DND-41 (cell line): ENCODE measurements at regions not wholly inside any gene's neighbourhood (a gene's known extent, or its start where the extent isn't known, plus 50 kb on each side); places are given as distances from the start of the nearest gene placed in this dataset.

ENCODE experiments used
- ATAC-seq: fragments of 200-7000 bp; cut with Tn5 transposase; 3 replicates; pipeline ENCODE4 v1.9.1; 2021; ENCODE audit warnings: low read depth; ENCODE audit not compliant: insufficient read depth
- DNase-seq: peaks from one replicate; pipeline ENCODE4 v3.0.0-alpha.2; 2020
- H2AFZ ChIP-seq: 2 replicates; pipeline ENCODE4 v1.6.0; 2012; ENCODE audit warnings: low read depth, low read length
- H3K27ac ChIP-seq: 2 replicates; pipeline ENCODE4 v1.5.1; 2012; ENCODE audit warnings: low read length, inconsistent platforms
- H3K27me3 ChIP-seq: fragments of 200-600 bp; sonication (generic); 2 replicates; pipeline ENCODE4 v1.6.0; 2012; ENCODE audit warnings: low read length, mild to moderate bottlenecking, inconsistent platforms; ENCODE audit not compliant: insufficient read depth, poor library complexity
- H3K36me3 ChIP-seq: 2 replicates; pipeline ENCODE4 v1.5.1; 2012; ENCODE audit warnings: low read length, inconsistent platforms; ENCODE audit not compliant: insufficient read depth
- H3K4me1 ChIP-seq: 2 replicates; pipeline ENCODE4 v1.5.1; 2012; ENCODE audit warnings: mild to moderate bottlenecking, low read length; ENCODE audit not compliant: insufficient read depth
- H3K4me2 ChIP-seq: 2 replicates; pipeline ENCODE4 v1.6.0; 2012; ENCODE audit warnings: mild to moderate bottlenecking, moderate library complexity, low read length, inconsistent platforms; ENCODE audit not compliant: insufficient read depth
- H3K4me3 ChIP-seq, 2 experiments: fragments of 200-600 bp in 1 of 2; shearing (Covaris generic) in 1 of 2; 2 replicates each; pipeline ENCODE4 v1.5.1; 2012 to 2016; ENCODE audit warnings: inconsistent platforms in 2 of 2, low read length in 2 of 2, mild to moderate bottlenecking in 2 of 2, low read depth in 1 of 2, moderate library complexity in 1 of 2
- H3K79me2 ChIP-seq: 2 replicates; pipeline ENCODE4 v1.6.0; 2012; ENCODE audit warnings: low read length, inconsistent platforms; ENCODE audit not compliant: insufficient read depth
- H3K9ac ChIP-seq: 2 replicates; pipeline ENCODE4 v1.6.0; 2012; ENCODE audit warnings: low read depth, mild to moderate bottlenecking, inconsistent platforms, low read length, moderate library complexity
- H3K9me3 ChIP-seq: 2 replicates; pipeline ENCODE4 v1.5.1; 2012; ENCODE audit warnings: low read length, moderate library complexity, mild to moderate bottlenecking, inconsistent platforms; ENCODE audit not compliant: insufficient read depth, severe bottlenecking
- H4K20me1 ChIP-seq: 2 replicates; pipeline ENCODE4 v1.6.0; 2012; ENCODE audit warnings: low read length; ENCODE audit not compliant: insufficient read depth
- EZH2 ChIP-seq: IDR thresholded peaks from 3 replicates; pipeline ENCODE4 v1.6.1; 2012; ENCODE audit warnings: borderline replicate concordance, low read depth, mild to moderate bottlenecking, moderate library complexity, low read length, inconsistent platforms; ENCODE audit not compliant: severe bottlenecking
- TF ChIP-seq, protein P1 (sequence below): IDR thresholded peaks from 2 replicates; pipeline ENCODE4 v1.5.1; 2012; ENCODE audit warnings: borderline replicate concordance, low read length, moderate library complexity, mild to moderate bottlenecking; ENCODE audit not compliant: poor library complexity, severe bottlenecking; ENCODE audit errors: extremely low read depth

DNA sequence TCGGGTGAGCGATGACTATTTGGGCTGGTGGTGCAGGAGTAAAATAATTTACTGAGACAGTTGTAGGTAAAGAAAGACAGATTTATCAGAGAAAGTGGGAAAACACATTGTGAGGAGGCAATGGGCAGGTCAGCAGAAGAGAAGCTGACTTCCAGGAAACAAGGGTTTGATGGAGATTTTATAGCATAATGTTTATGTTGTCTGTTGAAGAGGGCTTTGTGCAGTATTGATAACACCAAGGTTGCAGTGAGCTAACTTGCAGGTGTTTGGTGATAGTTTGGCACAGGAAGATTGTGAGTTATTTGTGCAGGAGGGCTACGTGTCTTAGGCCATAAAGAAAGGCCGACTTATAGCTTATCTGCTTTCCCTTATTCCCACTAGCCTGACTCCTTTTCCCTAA is 72.2 kb downstream of the DHRS2 start:
- no peak overlapping the region for H2AFZ ChIP-seq
- no peaks in the 10 kb centered on the region for H3K36me3 ChIP-seq
- H3K9ac ChIP-seq, result no peak overlapping the region
- no peaks in the 10 kb centered on the region for H3K4me1 ChIP-seq
- no peak overlapping the region for H3K4me2 ChIP-seq
- no peaks in the 10 kb centered on the region for H3K27me3 ChIP-seq
- H3K79me2 ChIP-seq, result no peaks in the 10 kb centered on the region
- no peak for DNase-seq
- H4K20me1 ChIP-seq, result no peaks in the 10 kb centered on the region
- no peak for ATAC-seq
- peaks cover 26% of the 10 kb centered on the region for H3K9me3 ChIP-seq
- H3K27ac ChIP-seq, result no peak overlapping the region
- TF ChIP-seq, protein P1, sequence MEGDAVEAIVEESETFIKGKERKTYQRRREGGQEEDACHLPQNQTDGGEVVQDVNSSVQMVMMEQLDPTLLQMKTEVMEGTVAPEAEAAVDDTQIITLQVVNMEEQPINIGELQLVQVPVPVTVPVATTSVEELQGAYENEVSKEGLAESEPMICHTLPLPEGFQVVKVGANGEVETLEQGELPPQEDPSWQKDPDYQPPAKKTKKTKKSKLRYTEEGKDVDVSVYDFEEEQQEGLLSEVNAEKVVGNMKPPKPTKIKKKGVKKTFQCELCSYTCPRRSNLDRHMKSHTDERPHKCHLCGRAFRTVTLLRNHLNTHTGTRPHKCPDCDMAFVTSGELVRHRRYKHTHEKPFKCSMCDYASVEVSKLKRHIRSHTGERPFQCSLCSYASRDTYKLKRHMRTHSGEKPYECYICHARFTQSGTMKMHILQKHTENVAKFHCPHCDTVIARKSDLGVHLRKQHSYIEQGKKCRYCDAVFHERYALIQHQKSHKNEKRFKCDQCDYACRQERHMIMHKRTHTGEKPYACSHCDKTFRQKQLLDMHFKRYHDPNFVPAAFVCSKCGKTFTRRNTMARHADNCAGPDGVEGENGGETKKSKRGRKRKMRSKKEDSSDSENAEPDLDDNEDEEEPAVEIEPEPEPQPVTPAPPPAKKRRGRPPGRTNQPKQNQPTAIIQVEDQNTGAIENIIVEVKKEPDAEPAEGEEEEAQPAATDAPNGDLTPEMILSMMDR, result no peak
- TF ChIP-seq EZH2, result no peak
- H3K4me3 ChIP-seq, result no peak overlapping the region

DNA sequence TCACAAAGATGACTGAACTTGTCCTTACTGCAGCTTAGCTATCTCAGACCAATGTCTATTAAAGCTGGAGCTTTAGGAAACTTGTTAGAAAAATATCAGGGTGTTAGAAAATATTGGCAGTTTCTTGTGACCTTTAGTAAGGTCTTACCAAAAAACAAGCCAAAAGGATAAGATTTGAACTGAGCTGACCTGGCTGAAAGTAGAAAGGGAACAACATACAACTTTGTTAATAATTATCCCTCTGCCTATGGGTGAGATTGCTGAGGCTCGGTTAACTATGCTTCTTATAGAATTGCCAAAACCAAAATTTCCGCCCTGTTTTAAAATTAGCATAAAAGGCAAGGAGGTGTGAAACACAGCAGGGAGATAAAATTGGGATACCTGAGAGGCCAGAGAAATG is 73.8 kb downstream of the DHRS2 start:
- Histone ChIP-seq H3K79me2 (no peaks in the 10 kb centered on the region), H3K27me3 (no peaks in the 10 kb centered on the region), H3K36me3 (no peaks in the 10 kb centered on the region), H3K4me3 (no peak overlapping the region), H2AFZ (no peak overlapping the region), H3K9ac (no peak overlapping the region), H3K4me2 (no peak overlapping the region), H3K27ac (no peak overlapping the region), H4K20me1 (no peaks in the 10 kb centered on the region), H3K9me3 (peaks cover 13% of the 10 kb centered on the region), H3K4me1 (no peaks in the 10 kb centered on the region)
- DNase-seq (no peak), ATAC-seq (no peak)
- TF ChIP-seq, protein P1, result no peak
- TF ChIP-seq EZH2, result no peak

DNA sequence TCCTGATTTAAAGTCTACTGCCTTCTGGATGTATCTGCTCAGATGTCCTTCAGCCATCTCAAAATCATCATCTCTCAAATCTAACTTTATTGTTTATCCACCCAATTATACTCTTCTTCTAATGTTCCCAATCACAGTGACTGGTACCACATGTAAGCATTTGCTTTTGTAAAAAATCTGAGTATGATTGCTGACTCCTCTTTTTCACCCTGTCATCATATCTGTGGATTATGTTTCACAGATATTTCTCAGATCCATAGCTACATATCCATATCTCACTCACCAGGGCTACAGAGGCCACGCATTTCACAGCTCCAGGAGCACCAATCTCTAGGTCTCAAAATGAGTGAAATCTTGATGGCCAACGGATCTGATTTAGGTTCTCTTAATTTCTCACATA is 76.1 kb downstream of the DHRS2 start:
- no peaks in the 10 kb centered on the region for H4K20me1 ChIP-seq
- no peak overlapping the region for H3K4me3 ChIP-seq
- DNase-seq (no peak), ATAC-seq (no peak)
- peaks cover 2% of the 10 kb centered on the region for H3K9me3 ChIP-seq
- no peak overlapping the region for H2AFZ ChIP-seq
- H3K79me2 ChIP-seq, result no peaks in the 10 kb centered on the region
- H3K27ac ChIP-seq, result no peak overlapping the region
- TF ChIP-seq, protein P1, result no peak
- TF ChIP-seq EZH2, result no peak
- no peaks in the 10 kb centered on the region for H3K36me3 ChIP-seq
- no peak overlapping the region for H3K9ac ChIP-seq
- H3K4me1 ChIP-seq, result no peaks in the 10 kb centered on the region
- H3K27me3 ChIP-seq, result no peaks in the 10 kb centered on the region
- H3K4me2 ChIP-seq, result no peak overlapping the region

DNA sequence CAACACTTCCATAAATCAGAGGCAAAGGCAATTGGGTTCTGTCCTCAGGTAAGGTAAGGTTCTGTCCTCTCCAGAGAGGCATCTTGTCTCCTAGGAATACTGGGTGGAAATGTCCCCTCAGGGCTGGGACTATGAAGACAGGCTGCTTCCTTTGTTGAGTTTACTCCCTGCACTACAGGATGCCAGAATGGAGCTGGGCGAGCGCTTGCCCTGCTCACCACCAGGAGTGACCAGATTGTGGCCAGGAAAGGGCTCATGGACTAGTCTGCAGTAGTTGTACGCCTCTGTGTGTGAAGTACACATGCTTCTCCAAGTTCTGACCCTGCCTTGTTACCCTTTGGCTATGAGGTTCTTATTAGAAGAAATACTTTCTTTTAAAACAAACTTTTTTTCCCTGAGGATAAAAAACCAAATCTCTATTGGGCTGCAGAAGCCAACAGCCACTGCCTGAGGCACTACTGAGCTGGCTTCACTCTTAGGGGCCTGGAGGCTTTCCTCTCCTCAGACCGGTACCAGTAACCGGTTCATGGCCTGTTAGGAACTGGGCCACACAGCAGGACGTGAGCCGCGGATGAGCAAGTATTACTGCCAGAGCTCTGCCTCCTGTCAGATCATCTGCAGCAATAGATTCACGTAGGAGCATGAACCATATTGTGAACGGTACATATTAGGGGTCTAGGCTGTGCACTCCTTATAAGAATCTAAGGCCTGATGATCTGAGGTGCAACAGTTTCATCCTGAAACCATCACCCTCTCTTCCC is 83.2 kb downstream of the DHRS2 start:
- ATAC-seq, result no peak
- Histone ChIP-seq H2AFZ (no peak overlapping the region), H3K36me3 (no peaks in the 10 kb centered on the region)

More for the DNA sequence above, 83.2 kb downstream of the DHRS2 start:
- Histone ChIP-seq H3K27ac (no peak overlapping the region), H4K20me1 (no peaks in the 10 kb centered on the region), H3K27me3 (peaks cover 4% of the 10 kb centered on the region), H3K79me2 (no peaks in the 10 kb centered on the region), H3K4me3 (no peak overlapping the region), H3K4me1 (no peaks in the 10 kb centered on the region), H3K9me3 (no peaks in the 10 kb centered on the region), H3K9ac (no peak overlapping the region), H3K4me2 (no peak overlapping the region)
- no peak for DNase-seq
- no peak for TF ChIP-seq EZH2
- TF ChIP-seq, protein P1, result no peak
